Astrocyte (in vitro differentiated cells and primary cell): ENCODE measurements at regions not wholly inside any gene's neighbourhood (a gene's known extent, or its start where the extent isn't known, plus 50 kb on each side); places are given as distances from the start of the nearest gene placed in this dataset.

Experiments
- CTCF ChIP-seq: IDR thresholded peaks from 2 replicates; pipeline ENCODE4 v1.5.1; 2011; ENCODE audit warnings: low read depth, mild to moderate bottlenecking, inconsistent platforms, low read length, moderate library complexity; ENCODE audit not compliant: insufficient read depth
- EZH2 ChIP-seq: IDR thresholded peaks from 2 replicates; pipeline ENCODE4 v1.6.1; 2012; ENCODE audit warnings: mild to moderate bottlenecking, low read length, inconsistent platforms; ENCODE audit not compliant: insufficient read depth

DNA sequence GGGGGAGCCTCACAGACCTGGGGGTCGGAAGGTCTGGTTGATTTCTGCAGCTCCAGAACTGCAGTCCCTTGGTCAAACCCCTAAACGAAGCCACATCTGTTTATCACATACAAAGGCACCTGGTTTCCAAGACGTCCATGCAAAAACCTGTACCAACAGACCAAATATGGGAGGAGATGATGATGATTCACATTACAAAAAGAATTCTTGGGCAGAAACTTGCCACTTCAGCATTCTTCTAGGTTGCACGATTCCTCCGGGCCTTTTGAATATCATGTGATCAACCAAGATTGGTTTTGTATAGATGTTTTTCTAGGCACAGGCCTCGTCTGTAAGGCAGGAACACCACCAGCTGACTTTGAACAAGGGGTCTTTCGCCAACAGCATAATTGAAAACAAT, 466.3 kb downstream of the SOX9 start:
- no peak for TF ChIP-seq CTCF
- no peak for TF ChIP-seq EZH2
